Muscle of leg (tissue), 3 donors: ENCODE measurements at regions not wholly inside any gene's neighbourhood (a gene's known extent, or its start where the extent isn't known, plus 50 kb on each side); places are given as distances from the start of the nearest gene placed in this dataset.
"Not testable (repeated sequence)": the region's sequence is repeated elsewhere in the genome, so short reads cannot be mapped to it uniquely, and the experiment has no call there.

Experiments used
- DNase-seq: peaks from one replicate; pipeline ENCODE4 v3.0.0; 2013
- H3K27ac ChIP-seq: one replicate; pipeline ENCODE4 v1.5.1; 2013; ENCODE audit warnings: mild to moderate bottlenecking, low read length, control low read depth
- H3K27me3 ChIP-seq: one replicate; pipeline ENCODE4 v1.6.1; 2013; ENCODE audit warnings: low read length; ENCODE audit not compliant: control insufficient read depth, insufficient read depth
- H3K36me3 ChIP-seq: one replicate; pipeline ENCODE4 v1.6.1; 2013; ENCODE audit warnings: low read length; ENCODE audit not compliant: control insufficient read depth, insufficient read depth
- H3K4me1 ChIP-seq: one replicate; pipeline ENCODE4 v1.6.1; 2013; ENCODE audit warnings: low read length; ENCODE audit not compliant: control insufficient read depth, insufficient read depth
- H3K4me3 ChIP-seq: one replicate; pipeline ENCODE4 v1.5.1; 2013; ENCODE audit warnings: low read length, control low read depth
- H3K9me3 ChIP-seq: replicated peaks from 2 replicates; pipeline ENCODE4 v1.6.1; 2013; ENCODE audit warnings: low read depth, low read length; ENCODE audit not compliant: control insufficient read depth
- WGBS: methylation state at CpG from one replicate; pipeline ENCODE4 v1.1.5; 2013; ENCODE audit warnings: missing lambda C conversion rate; ENCODE audit not compliant: insufficient coverage; 5-methylcytosine and 5-hydroxymethylcytosine counted together

DNA sequence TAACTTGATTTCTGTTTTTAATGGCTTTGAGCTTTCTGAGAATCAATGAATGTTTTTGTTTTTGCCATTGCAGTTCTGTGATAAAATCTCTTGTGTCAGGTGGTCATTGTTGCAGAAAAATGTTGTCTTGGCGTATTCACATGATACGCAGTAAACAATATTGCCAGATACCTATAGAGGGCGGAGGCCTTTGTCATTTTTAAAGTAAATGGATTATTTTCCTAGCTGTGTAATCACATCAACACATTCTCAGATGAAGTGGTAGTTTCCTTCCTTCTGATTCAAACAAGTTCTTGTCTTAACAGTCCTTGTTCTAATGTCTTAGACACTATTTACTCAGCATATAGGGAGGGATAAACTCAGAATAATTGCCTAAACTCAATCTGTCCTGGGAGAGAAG is 109.9 kb upstream of the DAB2 start:
- H3K4me1 ChIP-seq: peaks cover 6% of the 10 kb centered on the region
- no peak for DNase-seq

DNA sequence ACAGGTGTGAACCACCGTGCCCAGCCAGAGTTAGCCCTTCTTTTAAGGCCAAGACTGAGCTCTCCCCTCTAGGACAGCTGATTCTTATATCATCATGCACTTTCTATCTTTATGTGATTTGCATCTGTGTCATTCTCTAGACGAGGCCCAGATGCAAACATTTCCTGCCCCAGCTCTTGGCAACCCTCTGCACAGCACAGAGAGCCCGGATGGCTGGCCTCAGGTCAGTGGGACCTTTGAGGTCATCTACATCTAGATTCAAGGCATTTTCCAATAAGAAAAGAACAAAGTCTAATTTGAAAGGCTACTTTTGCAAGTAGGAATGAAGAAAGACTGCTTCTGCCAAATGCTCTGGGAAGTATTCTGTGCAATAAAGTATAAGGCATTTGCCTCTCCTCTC is 109.0 kb upstream of the DAB2 start:
- peak; percentile 62 for DNase-seq
- Histone ChIP-seq H3K27me3 (no peaks in the 10 kb centered on the region), H3K4me1 (peaks cover 6% of the 10 kb centered on the region), H3K4me3 (no peak overlapping the region), H3K36me3 (no peaks in the 10 kb centered on the region), H3K27ac (peak overlapping the region; percentile 57), H3K9me3 (no peaks in the 10 kb centered on the region)
- 36% methylated on average over 1 of the region's 3 CpGs for WGBS

More for the DNA sequence above, 109.9 kb upstream of the DAB2 start:
- WGBS: no CpG with 5 or more reads among the region's 3 CpGs
- H3K27me3 ChIP-seq: no peaks in the 10 kb centered on the region
- H3K4me3 ChIP-seq: no peak overlapping the region
- no peak overlapping the region for H3K27ac ChIP-seq
- H3K36me3 ChIP-seq: no peaks in the 10 kb centered on the region
- no peaks in the 10 kb centered on the region for H3K9me3 ChIP-seq

DNA sequence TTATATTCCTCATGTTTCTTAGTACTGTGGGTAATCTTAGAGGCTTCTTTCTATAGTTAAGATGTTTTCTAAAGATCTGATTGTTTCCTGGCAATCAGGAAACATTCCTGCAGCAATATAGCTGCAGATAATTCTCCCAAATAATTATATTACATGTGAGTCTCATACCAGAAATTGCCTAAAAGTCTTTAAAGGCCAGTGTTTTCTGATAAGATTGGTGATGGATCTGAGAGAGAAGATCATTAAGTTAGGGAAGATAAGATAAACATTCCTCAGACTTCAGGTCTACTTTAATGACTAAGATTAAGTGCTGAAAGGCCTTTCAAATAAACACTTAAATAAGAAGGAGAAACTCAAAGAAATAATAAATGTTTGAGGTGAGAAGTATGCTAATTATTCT is 107.7 kb upstream of the DAB2 start:
- no peak for DNase-seq
- H3K36me3 ChIP-seq: no peaks in the 10 kb centered on the region

DNA sequence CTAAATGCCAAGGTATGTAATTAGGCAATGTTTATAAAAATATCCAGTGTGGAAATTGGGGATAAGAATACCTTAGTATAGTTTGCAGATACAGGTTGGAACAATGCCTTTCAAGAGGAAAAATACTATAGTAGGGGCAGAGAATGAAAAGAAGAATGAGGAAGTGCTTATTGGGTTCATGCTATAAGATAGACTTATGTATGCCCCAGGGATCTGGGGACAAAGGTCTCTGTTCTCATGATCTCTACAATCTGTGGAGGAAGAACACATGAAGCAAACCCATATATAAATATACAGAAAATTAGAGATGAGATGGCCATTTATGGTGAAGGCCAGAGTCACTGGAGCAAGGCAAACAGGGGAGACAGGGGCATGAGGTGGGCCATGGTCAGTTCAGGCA is 106.5 kb upstream of the DAB2 start:
- H3K4me3 ChIP-seq: no peak overlapping the region
- H3K36me3 ChIP-seq: no peaks in the 10 kb centered on the region
- H3K27me3 ChIP-seq: no peaks in the 10 kb centered on the region
- no peak for DNase-seq
- H3K27ac ChIP-seq: no peak overlapping the region
- H3K4me1 ChIP-seq: peaks cover 6% of the 10 kb centered on the region
- no peaks in the 10 kb centered on the region for H3K9me3 ChIP-seq

More for the DNA sequence above, 107.7 kb upstream of the DAB2 start:
- Histone ChIP-seq H3K27me3 (no peaks in the 10 kb centered on the region), H3K4me1 (peaks cover 6% of the 10 kb centered on the region), H3K9me3 (no peaks in the 10 kb centered on the region), H3K27ac (no peak overlapping the region), H3K4me3 (no peak overlapping the region)

DNA sequence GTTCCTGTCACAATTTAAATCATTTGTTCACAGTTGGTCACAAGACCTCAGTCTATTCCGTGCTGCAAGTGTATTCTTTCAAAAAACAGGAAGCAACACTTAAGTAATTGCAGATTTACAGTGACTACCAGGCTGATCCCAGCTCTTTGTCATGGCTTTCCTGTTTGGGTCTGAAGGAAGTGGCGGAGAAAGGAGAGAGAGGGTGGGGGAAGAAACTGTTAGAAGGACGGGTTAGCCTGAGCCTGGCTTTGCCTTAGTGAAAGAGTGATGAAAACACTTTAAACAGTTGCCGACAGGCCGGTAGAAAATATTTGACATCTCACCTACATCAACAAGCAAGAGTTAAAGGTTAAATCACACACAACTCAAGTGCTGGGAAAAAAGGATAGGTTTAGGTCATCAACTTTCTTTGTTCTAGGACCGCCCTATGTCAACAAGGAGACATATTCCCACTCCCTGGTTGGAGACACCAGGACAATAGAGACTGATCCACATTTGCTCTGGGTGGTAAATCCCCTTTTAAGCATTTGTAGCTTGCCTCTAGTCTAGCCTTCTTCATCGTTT is 102.2 kb upstream of the DAB2 start:
- no peaks in the 10 kb centered on the region for H3K9me3 ChIP-seq
- H3K36me3 ChIP-seq: no peaks in the 10 kb centered on the region
- WGBS: 100% methylated on average over 2 of the region's 7 CpGs
- H3K27me3 ChIP-seq: no peaks in the 10 kb centered on the region
- peak; percentile 83 for DNase-seq
- H3K27ac ChIP-seq: peak overlapping the region; percentile 67
- no peak overlapping the region for H3K4me3 ChIP-seq
- peaks cover 4% of the 10 kb centered on the region for H3K4me1 ChIP-seq

DNA sequence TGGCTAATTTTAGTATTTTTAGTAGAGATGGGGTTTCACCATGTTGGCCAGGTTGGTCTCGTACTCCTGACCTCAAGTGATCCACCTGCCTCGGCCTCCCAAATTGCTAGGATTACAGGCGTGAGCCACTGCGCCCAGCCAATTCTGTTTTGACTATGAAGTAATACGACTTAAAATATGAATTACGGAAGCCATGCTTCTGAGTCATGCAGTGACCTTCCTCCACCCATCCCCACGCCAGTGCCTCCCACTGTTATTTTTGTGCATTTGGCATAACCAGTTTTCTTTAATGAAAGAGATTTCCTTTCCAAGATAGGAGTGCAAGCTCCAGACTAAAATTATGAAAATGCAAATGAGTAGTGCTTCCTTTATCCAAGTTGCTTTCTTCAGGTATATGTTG is 101.0 kb upstream of the DAB2 start:
- 90% methylated on average over 4 of the region's 7 CpGs for WGBS
- not testable (repeated sequence) for H3K27me3 ChIP-seq, H3K4me1 ChIP-seq, DNase-seq, H3K4me3 ChIP-seq, H3K9me3 ChIP-seq, H3K36me3 ChIP-seq
- peak overlapping the region; percentile 67 for H3K27ac ChIP-seq

DNA sequence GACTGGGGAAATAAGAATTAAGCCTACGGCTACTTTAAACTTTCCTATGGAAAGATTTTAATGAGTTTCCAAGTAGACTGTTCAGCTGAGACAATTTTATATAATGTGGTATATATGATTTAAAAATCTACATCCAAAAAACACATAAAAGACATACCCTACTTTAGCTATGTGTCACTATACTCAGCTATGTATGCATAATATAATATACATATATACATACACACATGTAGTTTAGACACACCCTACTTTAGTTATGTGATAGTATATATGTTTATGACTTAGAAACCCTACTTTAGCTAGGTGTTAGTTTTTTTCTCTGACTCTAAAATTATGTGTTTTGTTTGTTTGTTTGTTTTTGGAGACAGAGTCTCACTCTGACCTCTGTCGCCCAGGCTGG is 100.5 kb upstream of the DAB2 start:
- no peak overlapping the region for H3K27ac ChIP-seq
- DNase-seq: no peak
- no peaks in the 10 kb centered on the region for H3K27me3 ChIP-seq
- 89% methylated on average over 1 of the region's 2 CpGs for WGBS
- H3K4me3 ChIP-seq: no peak overlapping the region
- peaks cover 6% of the 10 kb centered on the region for H3K4me1 ChIP-seq
- no peaks in the 10 kb centered on the region for H3K36me3 ChIP-seq
- H3K9me3 ChIP-seq: no peaks in the 10 kb centered on the region

DNA sequence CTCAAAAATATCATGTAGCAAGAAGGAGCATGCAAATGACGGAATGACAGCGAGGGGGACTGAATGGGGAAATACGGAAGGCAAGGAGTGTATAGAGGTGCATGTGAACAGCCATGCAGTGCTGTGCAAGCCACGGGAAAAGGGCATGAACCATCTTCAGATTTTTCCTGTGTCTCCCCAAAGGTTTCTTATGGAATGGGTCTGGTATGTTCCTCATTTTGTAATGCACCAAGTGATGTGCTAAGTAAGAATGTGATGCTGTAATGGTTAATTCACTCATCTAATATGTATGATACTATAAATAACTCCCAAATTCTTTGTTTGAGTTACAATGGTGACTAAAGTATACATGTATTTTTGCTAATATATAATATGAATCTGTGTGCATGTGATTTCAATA is 99.0 kb upstream of the DAB2 start:
- WGBS: 97% methylated on average over 3 of the region's 4 CpGs
- peaks cover 6% of the 10 kb centered on the region for H3K4me1 ChIP-seq

DNA sequence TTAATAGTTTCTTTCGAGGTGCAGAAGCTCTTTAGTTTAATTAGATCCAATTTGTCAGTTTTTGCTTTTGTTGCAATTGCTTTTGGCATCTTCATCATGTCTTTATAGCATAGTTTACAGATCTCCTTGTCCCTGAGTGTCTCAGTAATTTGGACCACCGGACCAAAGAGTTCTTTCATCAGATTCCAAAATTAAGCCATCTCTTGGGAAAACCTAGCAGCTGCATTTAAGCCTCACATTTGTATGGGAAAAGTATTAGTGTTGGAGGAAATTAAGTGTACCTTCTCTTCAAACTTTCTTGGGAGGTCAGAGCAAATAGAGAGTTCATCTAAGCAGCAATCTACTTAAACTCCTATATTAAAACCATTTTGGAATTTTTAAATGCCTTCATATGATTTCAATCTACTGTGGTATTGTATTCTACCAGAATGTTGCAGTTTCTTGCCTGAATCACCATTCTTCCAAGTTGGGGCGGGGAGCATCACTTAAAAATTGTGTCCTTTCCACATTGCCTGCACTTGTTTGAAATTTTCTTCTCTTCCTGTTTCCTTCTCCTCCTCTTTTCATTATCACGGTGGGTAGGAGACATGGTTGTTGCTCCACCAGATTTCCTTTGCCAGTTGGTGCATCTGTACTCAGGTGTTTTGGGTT is 97.3 kb upstream of the DAB2 start:
- Histone ChIP-seq H3K4me3 (no peak overlapping the region), H3K36me3 (no peaks in the 10 kb centered on the region), H3K27me3 (no peaks in the 10 kb centered on the region), H3K4me1 (peaks cover 10% of the 10 kb centered on the region), H3K9me3 (no peaks in the 10 kb centered on the region), H3K27ac (peak overlapping the region; percentile 18)
- DNase-seq: no peak
- WGBS: no CpG with 5 or more reads among the region's 4 CpGs

More for the DNA sequence above, 99.0 kb upstream of the DAB2 start:
- DNase-seq: no peak
- H3K27me3 ChIP-seq: no peaks in the 10 kb centered on the region
- H3K27ac ChIP-seq: no peak overlapping the region
- H3K36me3 ChIP-seq: no peaks in the 10 kb centered on the region
- H3K4me3 ChIP-seq: no peak overlapping the region
- no peaks in the 10 kb centered on the region for H3K9me3 ChIP-seq

DNA sequence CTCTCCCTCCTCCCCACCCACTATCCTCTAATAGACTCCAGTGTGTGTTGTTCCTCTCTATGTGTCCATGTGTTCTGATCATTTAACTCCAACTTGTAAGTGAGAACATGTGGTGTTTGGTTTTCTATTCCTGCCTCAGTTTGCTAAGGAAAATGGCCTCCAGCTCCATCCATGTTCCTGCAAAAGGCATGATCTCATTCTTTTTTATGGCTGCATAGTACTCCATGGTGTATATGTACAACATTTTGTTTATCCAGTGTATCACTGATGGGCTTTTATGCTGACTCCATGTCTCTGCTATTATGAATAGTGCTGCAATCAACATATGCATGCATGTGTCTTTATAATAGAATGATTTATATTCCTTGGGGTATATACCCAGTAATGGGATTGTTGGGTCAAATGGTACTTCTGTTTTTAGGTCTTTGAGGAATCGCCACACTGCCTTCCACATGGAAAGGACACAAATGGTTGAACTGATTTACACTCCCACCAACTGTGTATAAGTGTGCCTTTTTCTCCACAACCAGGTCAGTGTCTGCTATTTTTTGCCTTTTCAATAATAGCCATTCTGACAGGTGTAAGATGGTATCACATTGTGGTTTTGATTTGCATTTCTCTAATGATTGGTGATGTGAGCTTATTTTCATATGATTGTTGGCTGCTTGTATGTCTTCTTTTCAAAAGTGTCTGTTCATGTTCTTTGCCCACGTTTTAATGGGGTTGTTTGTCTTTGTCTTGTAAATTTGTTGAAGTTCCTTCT is 96.5 kb upstream of the DAB2 start:
- H3K4me3 ChIP-seq: no peak overlapping the region
- peak overlapping the region; percentile 95 for H3K27ac ChIP-seq
- no peaks in the 10 kb centered on the region for H3K36me3 ChIP-seq
- H3K9me3 ChIP-seq: no peaks in the 10 kb centered on the region
- no peaks in the 10 kb centered on the region for H3K27me3 ChIP-seq
- peaks cover 10% of the 10 kb centered on the region for H3K4me1 ChIP-seq
- DNase-seq: no peak
- WGBS: 80% methylated on average over 1 of the region's 2 CpGs
